ENCODE measurements at regions not wholly inside any gene's neighbourhood (a gene's known extent, or its start where the extent isn't known, plus 50 kb on each side); places are given as distances from the start of the nearest gene placed in this dataset.

DNA sequence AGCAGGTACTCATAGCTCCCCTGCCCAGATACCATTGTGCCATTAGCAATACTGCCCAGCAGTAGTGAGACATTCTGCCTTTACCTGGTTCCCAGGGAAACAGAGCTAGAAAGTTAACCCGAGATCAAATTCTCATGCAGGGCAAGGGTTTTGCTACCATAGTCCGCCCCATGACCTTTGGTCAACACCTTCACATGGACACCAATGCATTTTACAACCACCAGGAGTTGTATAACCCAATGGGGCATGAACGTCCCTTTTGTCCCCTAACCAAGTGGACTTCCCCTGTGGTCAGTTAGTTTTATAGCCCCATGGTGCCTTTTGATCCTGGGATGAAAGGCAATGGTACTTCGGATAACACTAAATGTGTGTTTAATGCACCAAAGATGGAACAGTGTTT is 151.7 kb upstream of the IQSEC1 start:
- Histone ChIP-seq H3K36me3 (ENCODE audit: control insufficient read depth in 2 of 2, insufficient read depth in 2 of 2, low read length in 1 of 2) (no peaks in the 10 kb centered on the region), H3K27ac (ENCODE audit: control insufficient read depth, insufficient read depth) (no peak overlapping the region), H3K9ac (ENCODE audit: control insufficient read depth, insufficient read depth, low read length) (no peak overlapping the region), H3K9me3 (replicated peaks; ENCODE audit: control insufficient read depth, insufficient read depth, low read length) (no peaks in the 10 kb centered on the region), H2AFZ (ENCODE audit: control insufficient read depth, low read depth, low read length) (no peak overlapping the region), H3K79me2 (ENCODE audit: control insufficient read depth, insufficient read depth, low read length) (no peaks in the 10 kb centered on the region), H3K4me2 (ENCODE audit: control insufficient read depth, insufficient read depth) (no peak overlapping the region), H3K4me1 (ENCODE audit: control insufficient read depth, insufficient read depth, low read length) (no peaks in the 10 kb centered on the region), H4K20me1 (ENCODE audit: control insufficient read depth, insufficient read depth) (no peaks in the 10 kb centered on the region), H3K4me3 (no peak overlapping the region), H3K27me3 (replicated peaks in 1 of 2; ENCODE audit: control insufficient read depth in 2 of 2, insufficient read depth in 2 of 2, low read length in 1 of 2) (no peaks in the 10 kb centered on the region)
- ChIA-PET SMC1A (ENCODE audit: uncharacterized antibody, unreplicated experiment) (no interaction called here), CTCF (no interaction called here), RAD21 (ENCODE audit: unreplicated experiment) (no interaction called here), POLR2A (no interaction called here)
- FAIRE-seq = no peak
- TF ChIP-seq, protein P1, sequence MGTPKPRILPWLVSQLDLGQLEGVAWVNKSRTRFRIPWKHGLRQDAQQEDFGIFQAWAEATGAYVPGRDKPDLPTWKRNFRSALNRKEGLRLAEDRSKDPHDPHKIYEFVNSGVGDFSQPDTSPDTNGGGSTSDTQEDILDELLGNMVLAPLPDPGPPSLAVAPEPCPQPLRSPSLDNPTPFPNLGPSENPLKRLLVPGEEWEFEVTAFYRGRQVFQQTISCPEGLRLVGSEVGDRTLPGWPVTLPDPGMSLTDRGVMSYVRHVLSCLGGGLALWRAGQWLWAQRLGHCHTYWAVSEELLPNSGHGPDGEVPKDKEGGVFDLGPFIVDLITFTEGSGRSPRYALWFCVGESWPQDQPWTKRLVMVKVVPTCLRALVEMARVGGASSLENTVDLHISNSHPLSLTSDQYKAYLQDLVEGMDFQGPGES (IDR thresholded peaks at IDR 0.05) = no peak
- TF ChIP-seq NFYB (IDR thresholded peaks at IDR 0.05; ENCODE audit: insufficient read depth, low read depth, low read length) (no peak), HDAC6 (IDR thresholded peaks at IDR 0.05; ENCODE audit: unreplicated experiment) (no peak), POLR2AphosphoS2 (IDR thresholded peaks at IDR 0.05; ENCODE audit: low read depth, low read length) (no peak), BACH1 (IDR thresholded peaks at IDR 0.05; ENCODE audit: borderline replicate concordance) (no peak), EGR1 (IDR thresholded peaks at IDR 0.05; ENCODE audit: borderline replicate concordance in 1 of 2, low read depth in 2 of 2, low read length in 2 of 2) (no peak), ZZZ3 (IDR thresholded peaks at IDR 0.05; ENCODE audit: control insufficient read depth, insufficient read length, low read depth) (no peak), EP300 (IDR thresholded peaks at IDR 0.05; ENCODE audit: borderline replicate concordance in 1 of 2, control insufficient read depth in 1 of 2, low read depth in 2 of 2, low read length in 2 of 2) (no peak), FOXM1 (IDR thresholded peaks at IDR 0.05; ENCODE audit: low read depth, low read length) (no peak), SIX5 (IDR thresholded peaks at IDR 0.05; ENCODE audit: low read depth, low read length, severe bottlenecking) (no peak), PML (IDR thresholded peaks at IDR 0.05; ENCODE audit: low read length) (no peak), EZH2 (IDR thresholded peaks at IDR 0.05; ENCODE audit: borderline replicate concordance, control insufficient read depth, low read depth, low read length) (no peak), SPI1 (IDR thresholded peaks at IDR 0.05; ENCODE audit: borderline replicate concordance, insufficient read depth, low read depth, low read length) (no peak)
- TF ChIP-seq, protein P2, sequence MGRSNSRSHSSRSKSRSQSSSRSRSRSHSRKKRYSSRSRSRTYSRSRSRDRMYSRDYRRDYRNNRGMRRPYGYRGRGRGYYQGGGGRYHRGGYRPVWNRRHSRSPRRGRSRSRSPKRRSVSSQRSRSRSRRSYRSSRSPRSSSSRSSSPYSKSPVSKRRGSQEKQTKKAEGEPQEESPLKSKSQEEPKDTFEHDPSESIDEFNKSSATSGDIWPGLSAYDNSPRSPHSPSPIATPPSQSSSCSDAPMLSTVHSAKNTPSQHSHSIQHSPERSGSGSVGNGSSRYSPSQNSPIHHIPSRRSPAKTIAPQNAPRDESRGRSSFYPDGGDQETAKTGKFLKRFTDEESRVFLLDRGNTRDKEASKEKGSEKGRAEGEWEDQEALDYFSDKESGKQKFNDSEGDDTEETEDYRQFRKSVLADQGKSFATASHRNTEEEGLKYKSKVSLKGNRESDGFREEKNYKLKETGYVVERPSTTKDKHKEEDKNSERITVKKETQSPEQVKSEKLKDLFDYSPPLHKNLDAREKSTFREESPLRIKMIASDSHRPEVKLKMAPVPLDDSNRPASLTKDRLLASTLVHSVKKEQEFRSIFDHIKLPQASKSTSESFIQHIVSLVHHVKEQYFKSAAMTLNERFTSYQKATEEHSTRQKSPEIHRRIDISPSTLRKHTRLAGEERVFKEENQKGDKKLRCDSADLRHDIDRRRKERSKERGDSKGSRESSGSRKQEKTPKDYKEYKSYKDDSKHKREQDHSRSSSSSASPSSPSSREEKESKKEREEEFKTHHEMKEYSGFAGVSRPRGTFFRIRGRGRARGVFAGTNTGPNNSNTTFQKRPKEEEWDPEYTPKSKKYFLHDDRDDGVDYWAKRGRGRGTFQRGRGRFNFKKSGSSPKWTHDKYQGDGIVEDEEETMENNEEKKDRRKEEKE (IDR thresholded peaks at IDR 0.05) = no peak
- TF ChIP-seq, protein P3, sequence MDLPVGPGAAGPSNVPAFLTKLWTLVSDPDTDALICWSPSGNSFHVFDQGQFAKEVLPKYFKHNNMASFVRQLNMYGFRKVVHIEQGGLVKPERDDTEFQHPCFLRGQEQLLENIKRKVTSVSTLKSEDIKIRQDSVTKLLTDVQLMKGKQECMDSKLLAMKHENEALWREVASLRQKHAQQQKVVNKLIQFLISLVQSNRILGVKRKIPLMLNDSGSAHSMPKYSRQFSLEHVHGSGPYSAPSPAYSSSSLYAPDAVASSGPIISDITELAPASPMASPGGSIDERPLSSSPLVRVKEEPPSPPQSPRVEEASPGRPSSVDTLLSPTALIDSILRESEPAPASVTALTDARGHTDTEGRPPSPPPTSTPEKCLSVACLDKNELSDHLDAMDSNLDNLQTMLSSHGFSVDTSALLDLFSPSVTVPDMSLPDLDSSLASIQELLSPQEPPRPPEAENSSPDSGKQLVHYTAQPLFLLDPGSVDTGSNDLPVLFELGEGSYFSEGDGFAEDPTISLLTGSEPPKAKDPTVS (IDR thresholded peaks at IDR 0.05; ENCODE audit: low read depth, low read length) = no peak
- ATAC-seq = no peak
- in situ Hi-C loops (cut with MboI) = no loop called here
- intact Hi-C loops (cut with micrococcal nuclease; ENCODE audit: unreplicated experiment) = no loop called here
- BruUV-seq (replicated peaks) = no TSS peak
- 31% methylated on average over 4 of the region's 4 CpGs for WGBS (ENCODE audit: insufficient coverage, insufficient replicate concordance, low lambda C conversion rate, missing lambda C conversion rate)
- no peak for DNase-seq (ENCODE audit: low read depth, low spot score)
